ENCODE measurements at regions not wholly inside any gene's neighbourhood (a gene's known extent, or its start where the extent isn't known, plus 50 kb on each side); places are given as distances from the start of the nearest gene placed in this dataset.
"Not testable (repeated sequence)": the region's sequence is repeated elsewhere in the genome, so short reads cannot be mapped to it uniquely, and the experiment has no call there.

- H3K36me3 ChIP-seq (ENCODE audit: insufficient read depth, low read length): no peaks in the 10 kb centered on the region
- H3K9ac ChIP-seq (ENCODE audit: low read depth, low read length): no peak overlapping the region
- peaks cover 13% of the 10 kb centered on the region; the same call in 1 of the 2 replicates for H3K4me1 ChIP-seq (ENCODE audit: insufficient read depth, low read length)
- H3K9me3 ChIP-seq (ENCODE audit: control insufficient read depth, insufficient read depth, low read length): no peaks in the 10 kb centered on the region
Observed at GRCh38 chr22:26835023-26835422, 177.6 kb downstream of the MIAT start.

- Histone ChIP-seq H3K36me3 (ENCODE audit: insufficient read depth, low read length) (no peaks in the 10 kb centered on the region), H3K9ac (ENCODE audit: low read depth, low read length) (no peak overlapping the region), H3K9me3 (ENCODE audit: control insufficient read depth, insufficient read depth, low read length) (no peaks in the 10 kb centered on the region), H3K4me1 (ENCODE audit: insufficient read depth, low read length) (peaks cover 9% of the 10 kb centered on the region; the same call in 1 of the 2 replicates)
Observed at GRCh38 chr22:26835929-26836528, 178.6 kb downstream of the MIAT start.

GRCh38 chr22:26837784-26838470 lies 180.5 kb downstream of the MIAT start:
- H3K9ac ChIP-seq (ENCODE audit: low read depth, low read length): no peak overlapping the region
- peaks cover 9% of the 10 kb centered on the region; the same call in 1 of the 2 replicates for H3K4me1 ChIP-seq (ENCODE audit: insufficient read depth, low read length)

GRCh38 chr22:26838471-26838825 lies 181.1 kb downstream of the MIAT start:
- no peaks in the 10 kb centered on the region for H3K9me3 ChIP-seq (ENCODE audit: control insufficient read depth, insufficient read depth, low read length)
- peaks cover 9% of the 10 kb centered on the region; the same call in 1 of the 2 replicates for H3K4me1 ChIP-seq (ENCODE audit: insufficient read depth, low read length)
- no peak overlapping the region for H3K9ac ChIP-seq (ENCODE audit: low read depth, low read length)
- no peaks in the 10 kb centered on the region for H3K36me3 ChIP-seq (ENCODE audit: insufficient read depth, low read length)

More at GRCh38 chr22:26837784-26838470, 180.5 kb downstream of the MIAT start:
- no peaks in the 10 kb centered on the region for H3K36me3 ChIP-seq (ENCODE audit: insufficient read depth, low read length)
- no peaks in the 10 kb centered on the region for H3K9me3 ChIP-seq (ENCODE audit: control insufficient read depth, insufficient read depth, low read length)

GRCh38 chr22:26839216-26839615 lies 181.8 kb downstream of the MIAT start:
- H3K9me3 ChIP-seq (ENCODE audit: control insufficient read depth, insufficient read depth, low read length): no peaks in the 10 kb centered on the region
- peaks cover 9% of the 10 kb centered on the region; the same call in 1 of the 2 replicates for H3K4me1 ChIP-seq (ENCODE audit: insufficient read depth, low read length)
- no peak overlapping the region for H3K9ac ChIP-seq (ENCODE audit: low read depth, low read length)
- H3K36me3 ChIP-seq (ENCODE audit: insufficient read depth, low read length): no peaks in the 10 kb centered on the region

- H3K9ac ChIP-seq (ENCODE audit: low read depth, low read length); H3K36me3 ChIP-seq (ENCODE audit: insufficient read depth, low read length); H3K9me3 ChIP-seq (ENCODE audit: control insufficient read depth, insufficient read depth, low read length): not testable (repeated sequence)
- H3K4me1 ChIP-seq (ENCODE audit: insufficient read depth, low read length): peaks cover 14% of the 10 kb centered on the region; the same call in 1 of the 2 replicates
Observed at GRCh38 chr22:26840770-26841169, 183.4 kb downstream of the MIAT start.

- Histone ChIP-seq H3K9me3 (ENCODE audit: control insufficient read depth, insufficient read depth, low read length) (no peaks in the 10 kb centered on the region), H3K4me1 (ENCODE audit: insufficient read depth, low read length) (peaks cover 9% of the 10 kb centered on the region; the same call in 1 of the 2 replicates), H3K36me3 (ENCODE audit: insufficient read depth, low read length) (no peaks in the 10 kb centered on the region), H3K9ac (ENCODE audit: low read depth, low read length) (no peak overlapping the region)
Observed at GRCh38 chr22:26842103-26842502, 184.7 kb downstream of the MIAT start.

- Histone ChIP-seq H3K36me3 (ENCODE audit: insufficient read depth, low read length) (no peaks in the 10 kb centered on the region), H3K9ac (ENCODE audit: low read depth, low read length) (no peak overlapping the region), H3K9me3 (ENCODE audit: control insufficient read depth, insufficient read depth, low read length) (no peaks in the 10 kb centered on the region), H3K4me1 (ENCODE audit: insufficient read depth, low read length) (0 out of 2 replicates have a peak, but pooled peaks cover 7% of the 10 kb centered on the region)
Observed at GRCh38 chr22:26845021-26845743, 187.8 kb downstream of the MIAT start.

- no peak overlapping the region for H3K9ac ChIP-seq (ENCODE audit: low read depth, low read length)
- no peaks in the 10 kb centered on the region for H3K36me3 ChIP-seq (ENCODE audit: insufficient read depth, low read length)
- H3K4me1 ChIP-seq (ENCODE audit: insufficient read depth, low read length): 0 out of 2 replicates have a peak, but pooled peaks cover 7% of the 10 kb centered on the region
- no peaks in the 10 kb centered on the region for H3K9me3 ChIP-seq (ENCODE audit: control insufficient read depth, insufficient read depth, low read length)
Observed at GRCh38 chr22:26846076-26846475, 188.7 kb downstream of the MIAT start.

GRCh38 chr22:26846645-26847044 lies 189.3 kb downstream of the MIAT start:
- Histone ChIP-seq H3K9ac (ENCODE audit: low read depth, low read length) (no peak overlapping the region), H3K36me3 (ENCODE audit: insufficient read depth, low read length) (no peaks in the 10 kb centered on the region), H3K4me1 (ENCODE audit: insufficient read depth, low read length) (0 out of 2 replicates have a peak, but pooled peaks cover 7% of the 10 kb centered on the region), H3K9me3 (ENCODE audit: control insufficient read depth, insufficient read depth, low read length) (no peaks in the 10 kb centered on the region)

GRCh38 chr22:26847046-26847445 lies 189.7 kb downstream of the MIAT start:
- H3K36me3 ChIP-seq (ENCODE audit: insufficient read depth, low read length): no peaks in the 10 kb centered on the region
- H3K4me1 ChIP-seq (ENCODE audit: insufficient read depth, low read length): 0 out of 2 replicates have a peak, but pooled peaks cover 7% of the 10 kb centered on the region
- H3K9me3 ChIP-seq (ENCODE audit: control insufficient read depth, insufficient read depth, low read length): no peaks in the 10 kb centered on the region
- no peak overlapping the region for H3K9ac ChIP-seq (ENCODE audit: low read depth, low read length)

GRCh38 chr22:26847816-26848215 lies 190.4 kb downstream of the MIAT start:
- H3K9me3 ChIP-seq (ENCODE audit: control insufficient read depth, insufficient read depth, low read length): no peaks in the 10 kb centered on the region
- H3K36me3 ChIP-seq (ENCODE audit: insufficient read depth, low read length): no peaks in the 10 kb centered on the region

GRCh38 chr22:26848244-26848920 lies 191.0 kb downstream of the MIAT start:
- Histone ChIP-seq H3K36me3 (ENCODE audit: insufficient read depth, low read length) (no peaks in the 10 kb centered on the region), H3K9ac (ENCODE audit: low read depth, low read length) (no peak overlapping the region), H3K9me3 (ENCODE audit: control insufficient read depth, insufficient read depth, low read length) (no peaks in the 10 kb centered on the region), H3K4me1 (ENCODE audit: insufficient read depth, low read length) (0 out of 2 replicates have a peak, but pooled peaks cover 7% of the 10 kb centered on the region)

More at GRCh38 chr22:26847816-26848215, 190.4 kb downstream of the MIAT start:
- Histone ChIP-seq H3K4me1 (ENCODE audit: insufficient read depth, low read length) (0 out of 2 replicates have a peak, but pooled peaks cover 7% of the 10 kb centered on the region), H3K9ac (ENCODE audit: low read depth, low read length) (no peak overlapping the region)

- H3K36me3 ChIP-seq (ENCODE audit: insufficient read depth, low read length): no peaks in the 10 kb centered on the region
- 0 out of 2 replicates have a peak, but pooled peaks cover 7% of the 10 kb centered on the region for H3K4me1 ChIP-seq (ENCODE audit: insufficient read depth, low read length)
- H3K9ac ChIP-seq (ENCODE audit: low read depth, low read length): no peak overlapping the region
- no peaks in the 10 kb centered on the region for H3K9me3 ChIP-seq (ENCODE audit: control insufficient read depth, insufficient read depth, low read length)
Observed at GRCh38 chr22:26849575-26849974, 192.2 kb downstream of the MIAT start.
